ENCODE measurements at regions not wholly inside any gene's neighbourhood (a gene's known extent, or its start where the extent isn't known, plus 50 kb on each side); places are given as distances from the start of the nearest gene placed in this dataset.

GRCh38 chr2:17318013-17318412 is 200.2 kb downstream of the RAD51AP2 start:
- no peak for TF ChIP-seq CTCF (IDR thresholded peaks at IDR 0.05)
- no peak for TF ChIP-seq EZH2 (IDR thresholded peaks at IDR 0.05; ENCODE audit: borderline replicate concordance, insufficient read depth, low read depth, low read length, poor library complexity, severe bottlenecking)
- POLR2A ChIA-PET: no interaction called here
- no peak overlapping the region for H2AFZ ChIP-seq (ENCODE audit: insufficient read depth, low read depth, low read length, poor library complexity, severe bottlenecking)
- no peak overlapping the region for H3K4me3 ChIP-seq (ENCODE audit: control extremely low read depth in 1 of 5, extremely low read depth in 1 of 5, insufficient read depth in 1 of 5, low read depth in 2 of 5, low read length in 4 of 5)
- H3K9ac ChIP-seq (ENCODE audit: low read length): no peak overlapping the region
- H3K4me1 Mint-ChIP-seq: no peaks in the 10 kb centered on the region
- no peaks in the 10 kb centered on the region for H3K79me2 ChIP-seq (ENCODE audit: control insufficient read depth, insufficient read depth, low read length)
- H3K4me2 ChIP-seq (replicated peaks; ENCODE audit: low read depth, low read length, poor library complexity, severe bottlenecking): no peak overlapping the region
- H3K27ac Mint-ChIP-seq: no peak overlapping the region
- H3K9me3 Mint-ChIP-seq (ENCODE audit: insufficient read depth): no peaks in the 10 kb centered on the region
- no peaks in the 10 kb centered on the region for H3K36me3 ChIP-seq (replicated peaks in 1 of 2; ENCODE audit: control extremely low read depth in 1 of 2, control insufficient read depth in 1 of 2, extremely low read depth in 1 of 2, insufficient read depth in 2 of 2, low read length in 1 of 2)
- no peaks in the 10 kb centered on the region for H3K27me3 Mint-ChIP-seq
- H3K27me3 ChIP-seq (replicated peaks in 1 of 4; ENCODE audit: control extremely low read depth in 1 of 4, control insufficient read depth in 3 of 4, insufficient read depth in 4 of 4, low read length in 3 of 4): no peaks in the 10 kb centered on the region
- H3K9me3 ChIP-seq (ENCODE audit: control extremely low read depth in 1 of 3, control insufficient read depth in 2 of 3, insufficient read depth in 1 of 3, low read length in 2 of 3): no peaks in the 10 kb centered on the region
- H3K27ac ChIP-seq (ENCODE audit: low read length in 2 of 2): no peak overlapping the region
- no peaks in the 10 kb centered on the region for H3K4me1 ChIP-seq (ENCODE audit: control insufficient read depth in 2 of 2, insufficient read depth in 2 of 2, low read length in 2 of 2)
- CTCF ChIA-PET: interaction anchor here (1.8 kb wide), 1 partner anchor 8 kb away, joined by 4 read pairs; no protein-coding TSS in a partner anchor
- intact Hi-C loops (cut with micrococcal nuclease): no loop called here
- no peak overlapping the region for H3K4me3 Mint-ChIP-seq
- no peak for ATAC-seq (ENCODE audit: low read depth)
- no CpG with 5 or more reads among the region's 2 CpGs for WGBS (ENCODE audit: insufficient coverage)
- no peak for DNase-seq
- no peaks in the 10 kb centered on the region for H4K20me1 ChIP-seq (ENCODE audit: control insufficient read depth, insufficient read depth, low read length, poor library complexity, severe bottlenecking)

DNA sequence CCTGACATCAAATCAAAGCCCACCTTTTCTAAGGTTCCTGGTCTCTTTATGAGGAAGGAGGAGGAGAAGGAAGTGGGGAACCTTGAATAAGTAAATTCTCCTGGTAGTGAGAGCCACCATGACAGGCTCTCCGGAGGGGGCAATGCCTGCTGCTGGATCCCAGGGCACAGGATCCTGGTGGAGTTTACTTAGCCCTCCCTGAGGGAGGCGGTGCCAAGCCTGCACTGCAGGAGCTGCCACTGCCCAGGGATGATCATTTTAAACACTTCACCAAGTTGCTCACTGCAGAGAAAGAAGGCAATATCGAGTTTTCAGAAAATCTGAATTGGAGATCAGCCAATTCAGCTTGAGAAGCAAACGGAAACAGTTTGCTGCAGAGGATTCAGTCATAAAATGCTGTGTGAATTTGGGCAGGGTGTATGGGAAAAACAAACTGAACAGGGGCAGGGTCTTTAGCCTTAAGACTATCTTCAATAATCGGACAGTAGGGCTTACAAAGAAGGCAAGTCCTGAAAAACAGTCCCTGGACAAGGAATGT is 200.7 kb downstream of the RAD51AP2 start:
- WGBS (ENCODE audit: insufficient coverage): 51% methylated on average over 4 of the region's 5 CpGs
- Histone ChIP-seq H3K36me3 (replicated peaks in 1 of 2; ENCODE audit: control extremely low read depth in 1 of 2, control insufficient read depth in 1 of 2, extremely low read depth in 1 of 2, insufficient read depth in 2 of 2, low read length in 1 of 2) (no peaks in the 10 kb centered on the region), H3K9me3 (ENCODE audit: control extremely low read depth in 1 of 3, control insufficient read depth in 2 of 3, insufficient read depth in 1 of 3, low read length in 2 of 3) (no peaks in the 10 kb centered on the region), H3K4me2 (replicated peaks; ENCODE audit: low read depth, low read length, poor library complexity, severe bottlenecking) (no peak overlapping the region), H2AFZ (ENCODE audit: insufficient read depth, low read depth, low read length, poor library complexity, severe bottlenecking) (no peak overlapping the region), H3K27me3 (replicated peaks in 1 of 4; ENCODE audit: control extremely low read depth in 1 of 4, control insufficient read depth in 3 of 4, insufficient read depth in 4 of 4, low read length in 3 of 4) (no peaks in the 10 kb centered on the region), H3K9ac (ENCODE audit: low read length) (no peak overlapping the region), H3K79me2 (ENCODE audit: control insufficient read depth, insufficient read depth, low read length) (no peaks in the 10 kb centered on the region), H3K4me3 (ENCODE audit: control extremely low read depth in 1 of 5, extremely low read depth in 1 of 5, insufficient read depth in 1 of 5, low read depth in 2 of 5, low read length in 4 of 5) (no peak overlapping the region), H3K4me1 (ENCODE audit: control insufficient read depth in 2 of 2, insufficient read depth in 2 of 2, low read length in 2 of 2) (no peaks in the 10 kb centered on the region), H3K27ac (ENCODE audit: low read length in 2 of 2) (no peak overlapping the region), H4K20me1 (ENCODE audit: control insufficient read depth, insufficient read depth, low read length, poor library complexity, severe bottlenecking) (no peaks in the 10 kb centered on the region)
- no peak overlapping the region for H3K27ac Mint-ChIP-seq
- CTCF ChIA-PET: interaction anchor here (1.8 kb wide), 1 partner anchor 8 kb away, joined by 4 read pairs; no protein-coding TSS in a partner anchor
- no peaks in the 10 kb centered on the region for H3K27me3 Mint-ChIP-seq
- DNase-seq (no peak), ATAC-seq (ENCODE audit: low read depth) (no peak)
- TF ChIP-seq CTCF (IDR thresholded peaks at IDR 0.05): no peak
- no peak for TF ChIP-seq EZH2 (IDR thresholded peaks at IDR 0.05; ENCODE audit: borderline replicate concordance, insufficient read depth, low read depth, low read length, poor library complexity, severe bottlenecking)
- H3K4me3 Mint-ChIP-seq: no peak overlapping the region
- H3K9me3 Mint-ChIP-seq (ENCODE audit: insufficient read depth): no peaks in the 10 kb centered on the region
- no peaks in the 10 kb centered on the region for H3K4me1 Mint-ChIP-seq
- POLR2A ChIA-PET: no interaction called here
- intact Hi-C loops (cut with micrococcal nuclease): no loop called here
